Osteoblast (primary cell): ENCODE measurements at regions not wholly inside any gene's neighbourhood (a gene's known extent, or its start where the extent isn't known, plus 50 kb on each side); places are given as distances from the start of the nearest gene placed in this dataset.
A peak's percentile ranks its signal among the peaks of the same experiment; 100 is the strongest.

Experiments
- DNase-seq: peaks from one replicate; pipeline ENCODE4 v3.0.0; 2011; ENCODE audit warnings: low spot score, mixed read lengths; ENCODE audit not compliant: insufficient read length; ENCODE audit errors: missing footprints
- H2AFZ ChIP-seq: 2 replicates; pipeline ENCODE4 v1.6.0; 2011; ENCODE audit warnings: mild to moderate bottlenecking, low read length
- H3K27ac ChIP-seq: 2 replicates; pipeline ENCODE4 v1.5.1; 2011; ENCODE audit warnings: mild to moderate bottlenecking, low read depth, low read length, moderate library complexity
- H3K27me3 ChIP-seq: 2 replicates; pipeline ENCODE4 v1.6.0; 2012; ENCODE audit warnings: mild to moderate bottlenecking, control low read depth, inconsistent platforms, low read length, moderate library complexity; ENCODE audit not compliant: insufficient read depth
- H3K36me3 ChIP-seq: 2 replicates; pipeline ENCODE4 v1.5.1; 2011; ENCODE audit warnings: mild to moderate bottlenecking, low read length, control low read depth, moderate library complexity; ENCODE audit not compliant: insufficient read depth
- H3K4me1 ChIP-seq: 2 replicates; pipeline ENCODE4 v1.5.1; 2011; ENCODE audit warnings: mild to moderate bottlenecking, low read length, control low read depth, moderate library complexity; ENCODE audit not compliant: insufficient read depth
- H3K4me2 ChIP-seq: 2 replicates; pipeline ENCODE4 v1.6.0; 2011; ENCODE audit warnings: mild to moderate bottlenecking, low read length; ENCODE audit not compliant: insufficient read depth
- H3K4me3 ChIP-seq: fragments of 200-600 bp; sonication (generic); 3 replicates; pipeline ENCODE4 v1.5.1; 2012; ENCODE audit warnings: mild to moderate bottlenecking, low read length, inconsistent platforms; ENCODE audit not compliant: insufficient read depth
- H3K79me2 ChIP-seq: 2 replicates; pipeline ENCODE4 v1.6.0; 2012; ENCODE audit warnings: mild to moderate bottlenecking, low read length, control low read depth, inconsistent platforms; ENCODE audit not compliant: insufficient read depth
- H3K9me3 ChIP-seq: 2 replicates; pipeline ENCODE4 v1.5.1; 2011; ENCODE audit warnings: low read depth, low read length, control low read depth
- H4K20me1 ChIP-seq: 2 replicates; pipeline ENCODE4 v1.6.0; 2012; ENCODE audit warnings: mild to moderate bottlenecking, low read length, control low read depth; ENCODE audit not compliant: insufficient read depth
- TF ChIP-seq, protein P1 (sequence below): IDR thresholded peaks from 2 replicates; pipeline ENCODE4 v1.5.1; 2011; ENCODE audit warnings: mild to moderate bottlenecking, low read depth, low read length, moderate library complexity; ENCODE audit errors: extremely low read depth

- TF ChIP-seq, protein P1, sequence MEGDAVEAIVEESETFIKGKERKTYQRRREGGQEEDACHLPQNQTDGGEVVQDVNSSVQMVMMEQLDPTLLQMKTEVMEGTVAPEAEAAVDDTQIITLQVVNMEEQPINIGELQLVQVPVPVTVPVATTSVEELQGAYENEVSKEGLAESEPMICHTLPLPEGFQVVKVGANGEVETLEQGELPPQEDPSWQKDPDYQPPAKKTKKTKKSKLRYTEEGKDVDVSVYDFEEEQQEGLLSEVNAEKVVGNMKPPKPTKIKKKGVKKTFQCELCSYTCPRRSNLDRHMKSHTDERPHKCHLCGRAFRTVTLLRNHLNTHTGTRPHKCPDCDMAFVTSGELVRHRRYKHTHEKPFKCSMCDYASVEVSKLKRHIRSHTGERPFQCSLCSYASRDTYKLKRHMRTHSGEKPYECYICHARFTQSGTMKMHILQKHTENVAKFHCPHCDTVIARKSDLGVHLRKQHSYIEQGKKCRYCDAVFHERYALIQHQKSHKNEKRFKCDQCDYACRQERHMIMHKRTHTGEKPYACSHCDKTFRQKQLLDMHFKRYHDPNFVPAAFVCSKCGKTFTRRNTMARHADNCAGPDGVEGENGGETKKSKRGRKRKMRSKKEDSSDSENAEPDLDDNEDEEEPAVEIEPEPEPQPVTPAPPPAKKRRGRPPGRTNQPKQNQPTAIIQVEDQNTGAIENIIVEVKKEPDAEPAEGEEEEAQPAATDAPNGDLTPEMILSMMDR = no peak
- no peak overlapping the region for H3K27ac ChIP-seq
- H4K20me1 ChIP-seq = no peaks in the 10 kb centered on the region
- H3K9me3 ChIP-seq = no peaks in the 10 kb centered on the region
- peak; percentile 9 for DNase-seq
- H3K27me3 ChIP-seq = no peaks in the 10 kb centered on the region
- H3K36me3 ChIP-seq = no peaks in the 10 kb centered on the region
- H3K4me1 ChIP-seq = peaks cover 18% of the 10 kb centered on the region
- no peak overlapping the region for H3K4me3 ChIP-seq
- H3K4me2 ChIP-seq = no peak overlapping the region
- H2AFZ ChIP-seq = no peak overlapping the region
- H3K79me2 ChIP-seq = peaks cover 4% of the 10 kb centered on the region
Measured at GRCh38 chr6:3987053-3987452, 91.9 kb downstream of the FAM217A start.

- Histone ChIP-seq H3K4me1 (peaks cover 18% of the 10 kb centered on the region), H4K20me1 (no peaks in the 10 kb centered on the region), H3K4me2 (no peak overlapping the region), H3K9me3 (no peaks in the 10 kb centered on the region), H3K27me3 (no peaks in the 10 kb centered on the region), H3K27ac (no peak overlapping the region), H3K36me3 (no peaks in the 10 kb centered on the region), H3K4me3 (no peak overlapping the region), H2AFZ (no peak overlapping the region), H3K79me2 (peaks cover 4% of the 10 kb centered on the region)
- TF ChIP-seq, protein P1 = no peak
- DNase-seq = no peak
Measured at GRCh38 chr6:3987576-3987975, 91.4 kb downstream of the FAM217A start.

DNA sequence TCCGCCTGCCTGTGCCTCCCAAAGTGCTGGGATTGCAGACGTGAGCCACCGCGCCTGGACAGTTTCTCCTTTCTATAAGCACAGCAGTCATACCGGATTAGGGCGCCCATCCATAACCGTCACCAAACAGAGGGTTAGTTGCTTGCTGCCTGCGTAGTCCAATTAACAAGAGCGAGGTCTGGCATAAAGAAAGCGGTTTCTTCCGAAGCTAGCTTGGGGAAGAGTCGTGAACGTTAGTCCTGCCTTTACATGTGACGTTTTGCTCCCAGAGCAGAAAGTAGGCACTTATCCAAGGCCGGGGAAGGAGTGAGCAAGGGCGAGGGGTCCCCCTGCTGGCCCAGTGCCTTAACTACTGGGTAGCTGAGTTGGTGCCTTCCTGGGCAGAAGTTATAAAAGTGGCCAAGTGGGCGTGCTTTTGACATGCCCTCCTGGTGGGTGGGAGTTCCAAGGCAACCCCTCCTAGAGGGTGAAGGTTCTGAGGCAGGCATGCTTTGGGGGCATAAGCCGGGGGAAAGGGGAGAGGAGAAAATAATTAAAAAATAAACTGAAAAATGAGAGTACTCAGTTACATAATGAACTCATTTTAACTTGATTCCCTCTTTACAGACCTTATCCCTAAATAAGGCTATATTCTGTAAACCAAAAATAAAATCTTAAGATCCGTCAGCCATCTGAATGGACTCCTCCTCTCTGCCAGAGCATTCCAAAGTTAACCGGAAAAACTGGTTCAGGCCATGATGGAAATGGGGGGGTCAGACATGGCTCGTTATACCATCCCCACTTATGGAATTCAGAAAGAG, 88.0 kb downstream of the FAM217A start:
- H3K27me3 ChIP-seq = no peaks in the 10 kb centered on the region
- H3K36me3 ChIP-seq = no peaks in the 10 kb centered on the region
- no peaks in the 10 kb centered on the region for H4K20me1 ChIP-seq
- peak overlapping the region; percentile 73 for H3K27ac ChIP-seq
- H3K4me3 ChIP-seq = peak overlapping the region; percentile 72
- TF ChIP-seq, protein P1 = peak; percentile 98
- peak overlapping the region; percentile 87 for H3K4me2 ChIP-seq
- peaks cover 7% of the 10 kb centered on the region for H3K79me2 ChIP-seq
- H3K4me1 ChIP-seq = peaks cover 18% of the 10 kb centered on the region
- peak; percentile 91 for DNase-seq
- no peaks in the 10 kb centered on the region for H3K9me3 ChIP-seq
- peak overlapping the region; percentile 97 for H2AFZ ChIP-seq

- H3K4me3 ChIP-seq = no peak overlapping the region
- H3K36me3 ChIP-seq = no peaks in the 10 kb centered on the region
- no peak for DNase-seq
- H3K4me2 ChIP-seq = no peak overlapping the region
- H3K27me3 ChIP-seq = no peaks in the 10 kb centered on the region
- peaks cover 11% of the 10 kb centered on the region for H3K79me2 ChIP-seq
- no peak overlapping the region for H2AFZ ChIP-seq
- peaks cover 12% of the 10 kb centered on the region for H3K4me1 ChIP-seq
- H4K20me1 ChIP-seq = no peaks in the 10 kb centered on the region
- TF ChIP-seq, protein P1 = no peak
- no peaks in the 10 kb centered on the region for H3K9me3 ChIP-seq
- H3K27ac ChIP-seq = no peak overlapping the region
Measured at GRCh38 chr6:3991941-3992340, 87.0 kb downstream of the FAM217A start.
